ENCODE measurements at regions not wholly inside any gene's neighbourhood (a gene's known extent, or its start where the extent isn't known, plus 50 kb on each side); places are given as distances from the start of the nearest gene placed in this dataset.
A peak's percentile ranks its signal among the peaks of the same experiment; 100 is the strongest.
"Not testable (repeated sequence)": the region's sequence is repeated elsewhere in the genome, so short reads cannot be mapped to it uniquely, and the experiment has no call there.

GRCh38 chr4:62470020-62470419 is 1269.9 kb downstream of the ADGRL3 start:
- no peak for DNase-seq (ENCODE audit: low spot score)

GRCh38 chr4:62461961-62462360 is 1261.8 kb downstream of the ADGRL3 start:
- DNase-seq (ENCODE audit: low spot score): peak; percentile 83

GRCh38 chr4:62460329-62460728 is 1260.2 kb downstream of the ADGRL3 start:
- no peak for DNase-seq (ENCODE audit: low spot score)

DNA sequence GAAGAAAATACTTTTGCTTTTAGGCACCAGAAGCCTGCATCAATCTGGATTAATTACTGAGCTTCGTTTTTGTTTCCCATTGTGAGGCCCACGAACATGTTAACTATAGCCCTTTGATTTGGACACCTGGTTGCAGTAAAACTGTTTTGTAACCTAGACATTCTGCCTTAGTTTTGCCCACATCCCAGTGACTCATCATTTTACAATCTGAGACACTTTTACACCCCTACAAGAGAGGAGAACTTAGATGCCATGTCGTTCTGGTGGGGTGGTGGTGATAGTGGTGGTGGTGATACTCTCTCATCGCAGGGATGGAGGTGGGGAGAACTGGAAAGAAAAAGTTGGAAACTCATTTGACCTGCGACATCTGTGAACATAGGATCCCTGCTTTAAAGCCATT is 1257.2 kb downstream of the ADGRL3 start:
- DNase-seq (ENCODE audit: low spot score): no peak

GRCh38 chr4:62455871-62456270 is 1255.7 kb downstream of the ADGRL3 start:
- DNase-seq (ENCODE audit: low spot score): peak; percentile 5

GRCh38 chr4:62454535-62454934 is 1254.4 kb downstream of the ADGRL3 start:
- no peak for DNase-seq (ENCODE audit: low spot score)

GRCh38 chr4:62450740-62451139 is 1250.6 kb downstream of the ADGRL3 start:
- no peak for DNase-seq (ENCODE audit: low spot score)

DNA sequence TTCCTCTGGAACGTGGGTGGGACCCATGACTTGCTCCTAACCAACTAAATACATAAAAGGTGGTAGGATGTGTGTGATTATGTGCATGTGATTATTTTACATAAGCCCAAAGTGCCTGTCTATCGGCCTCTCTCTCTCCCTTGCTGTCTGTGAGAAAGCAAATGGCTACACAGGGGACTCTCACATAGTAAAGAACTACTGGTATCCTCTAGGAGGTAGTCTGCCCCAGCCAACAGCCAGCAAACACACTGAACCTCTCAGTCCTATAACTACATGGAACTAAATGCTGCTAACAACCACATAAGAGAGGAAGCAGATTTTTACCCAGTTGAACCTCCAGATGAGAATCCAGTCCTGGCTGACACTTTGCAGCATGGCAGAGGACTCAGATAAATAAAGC is 1249.4 kb downstream of the ADGRL3 start:
- no peak for DNase-seq (ENCODE audit: low spot score)

GRCh38 chr4:62448911-62449310 is 1248.8 kb downstream of the ADGRL3 start:
- peak; percentile 4 for DNase-seq (ENCODE audit: low spot score)

- no peak for DNase-seq (ENCODE audit: low spot score)
Observed at GRCh38 chr4:62439051-62439450, 1238.9 kb downstream of the ADGRL3 start.

- no peak for DNase-seq (ENCODE audit: low spot score)
Observed at GRCh38 chr4:62434921-62435320, 1234.8 kb downstream of the ADGRL3 start.

GRCh38 chr4:62431513-62432231 is 1231.5 kb downstream of the ADGRL3 start:
- DNase-seq (ENCODE audit: low spot score): not testable (repeated sequence)

- no peak for DNase-seq (ENCODE audit: low spot score)
Observed at GRCh38 chr4:62429297-62429696, 1229.2 kb downstream of the ADGRL3 start.

DNA sequence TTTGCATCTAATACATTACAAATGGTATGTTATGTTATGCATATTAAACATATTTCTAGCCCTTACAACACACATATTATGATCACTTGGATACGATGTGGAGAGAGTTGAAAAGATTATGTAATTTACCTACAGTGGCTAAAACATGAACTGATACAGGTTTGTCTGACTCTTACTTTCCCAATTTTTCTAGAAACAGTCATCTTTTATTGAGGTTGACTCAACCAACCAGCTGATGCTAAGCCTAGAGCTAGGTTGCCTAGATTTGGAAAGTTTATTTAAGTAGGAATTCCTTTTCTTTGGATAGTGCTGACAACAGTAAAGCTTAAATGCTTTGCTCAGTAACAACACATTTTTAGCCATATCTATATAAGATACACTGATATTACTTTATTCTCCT is 1215.1 kb downstream of the ADGRL3 start:
- DNase-seq (ENCODE audit: low spot score): no peak

DNA sequence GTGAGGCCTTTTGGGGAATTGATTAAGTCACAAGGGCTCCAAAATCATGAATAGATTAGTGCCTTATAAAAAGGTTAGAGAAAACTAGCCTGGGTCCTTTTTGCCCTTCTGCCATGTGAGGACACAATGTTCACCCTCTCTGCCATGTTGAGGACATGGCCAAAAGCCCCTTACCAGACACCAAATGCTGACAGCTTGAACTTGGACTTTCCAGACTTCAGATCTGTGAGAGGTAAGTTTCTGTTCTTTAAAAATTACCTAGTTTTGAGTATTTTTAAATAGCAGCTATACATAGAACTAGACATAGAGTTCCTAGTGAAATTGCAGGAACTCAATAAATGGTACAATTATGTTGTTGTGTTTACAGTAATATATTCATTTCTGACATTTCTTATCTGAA is 1214.4 kb downstream of the ADGRL3 start:
- no peak for DNase-seq (ENCODE audit: low spot score)

GRCh38 chr4:62410371-62411003 is 1210.4 kb downstream of the ADGRL3 start:
- DNase-seq (ENCODE audit: low spot score): no peak

DNA sequence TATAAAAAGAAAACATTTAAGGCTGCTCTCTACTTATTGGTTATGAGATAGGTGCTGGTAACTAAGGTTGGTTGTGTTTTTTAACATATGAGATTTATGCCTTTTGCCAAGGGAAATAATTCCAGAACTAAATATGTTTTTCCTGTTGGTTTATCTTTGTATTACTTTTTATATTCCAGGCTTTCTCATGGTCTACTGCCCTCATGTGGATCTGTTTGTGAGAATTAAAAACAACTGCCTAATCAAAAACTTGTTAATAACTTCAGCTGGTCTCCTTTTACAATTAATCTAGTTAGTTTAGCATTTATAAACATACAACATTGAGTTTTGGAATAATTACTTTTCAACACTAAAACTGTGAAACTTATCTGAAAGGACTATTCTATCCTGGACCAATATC is 1208.3 kb downstream of the ADGRL3 start:
- peak; percentile 11 for DNase-seq (ENCODE audit: low spot score)

DNA sequence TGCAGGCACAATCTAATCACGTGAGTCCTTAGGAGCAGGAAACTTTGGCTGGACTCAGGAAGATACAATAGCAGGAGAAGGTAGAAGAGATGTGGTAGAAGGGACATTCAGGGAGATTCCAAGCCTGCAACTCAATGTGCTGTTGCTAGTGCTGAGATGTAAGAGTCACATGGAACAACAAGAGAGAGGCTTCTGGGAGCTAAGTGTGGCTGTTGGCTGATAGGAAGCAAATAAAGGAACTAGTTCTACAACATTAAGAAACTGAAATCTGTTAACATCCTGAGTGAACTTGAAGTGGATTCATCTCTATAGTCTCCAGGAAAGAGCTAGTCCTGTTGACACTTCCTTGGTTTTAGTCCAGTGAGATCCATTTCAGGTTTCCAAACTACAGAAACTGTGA is 1207.4 kb downstream of the ADGRL3 start:
- no peak for DNase-seq (ENCODE audit: low spot score)

GRCh38 chr4:62402088-62402806 is 1202.1 kb downstream of the ADGRL3 start:
- no peak for DNase-seq (ENCODE audit: low spot score)

- DNase-seq (ENCODE audit: low spot score): no peak
Observed at GRCh38 chr4:62399242-62399641, 1199.1 kb downstream of the ADGRL3 start.

DNA sequence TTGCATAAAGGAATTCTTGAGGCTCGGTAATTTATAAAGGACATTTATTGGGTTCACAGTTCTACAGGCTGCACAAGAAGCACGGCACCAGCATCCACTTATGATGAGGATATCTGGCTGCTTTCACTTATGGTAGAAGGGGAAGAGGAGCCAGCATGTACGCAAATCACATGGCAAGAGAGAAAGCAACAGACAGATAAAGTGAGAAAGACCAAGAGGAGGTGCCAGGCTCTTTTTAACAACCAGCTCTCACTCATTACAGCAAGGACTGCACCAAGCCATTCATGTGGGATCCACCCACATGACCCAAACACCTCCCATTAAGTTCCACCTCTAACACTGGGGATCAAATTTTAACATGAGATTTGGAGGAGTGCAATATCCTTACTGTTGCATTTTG is 1198.2 kb downstream of the ADGRL3 start:
- DNase-seq (ENCODE audit: low spot score): no peak

GRCh38 chr4:62394766-62395165 is 1194.6 kb downstream of the ADGRL3 start:
- DNase-seq (ENCODE audit: low spot score): peak; percentile 2

DNA sequence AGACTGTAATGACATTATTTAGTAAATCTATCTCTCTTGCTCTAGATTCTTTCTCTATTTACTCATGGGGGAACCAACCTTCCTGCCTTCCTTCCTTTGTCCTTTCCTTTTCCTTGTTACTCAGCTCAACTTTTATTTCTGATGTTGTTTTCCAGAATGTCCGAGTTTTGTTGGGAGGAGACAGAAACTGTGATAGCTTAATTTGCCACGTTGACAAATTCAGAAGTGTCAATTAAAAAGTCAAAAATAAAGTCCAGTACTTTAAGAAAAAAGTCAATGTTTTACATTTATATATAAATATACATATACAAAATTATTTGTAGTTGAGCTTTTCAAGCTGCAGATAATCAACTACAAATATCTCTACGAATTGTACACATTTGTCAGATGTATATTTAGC is 1187.7 kb downstream of the ADGRL3 start:
- no peak for DNase-seq (ENCODE audit: low spot score)

Measured in umbilical cord (tissue), 1 donor.